ENCODE measurements at regions not wholly inside any gene's neighbourhood (a gene's known extent, or its start where the extent isn't known, plus 50 kb on each side); places are given as distances from the start of the nearest gene placed in this dataset.

GRCh38 chr3:72494130-72494529 lies 354.1 kb downstream of the SHQ1 start:
- H2AFZ ChIP-seq (ENCODE audit: insufficient read depth, low read depth, low read length, poor library complexity, severe bottlenecking): no peak overlapping the region
- H3K27ac ChIP-seq (ENCODE audit: low read depth in 1 of 2, low read length in 2 of 2): no peak overlapping the region
- Mint-ChIP-seq H3K27me3 (ENCODE audit: low read depth in 3 of 3) (peaks cover 0 to 3% (median 0%) of the 10 kb centered on the region in 3 donors), H3K4me3 (no peak overlapping the region), H3K9me3 (peaks cover 4 to 10% (median 6%) of the 10 kb centered on the region in 7 donors), H3K27ac (peak overlapping the region in 1 of 7 donors; percentile 35), H3K36me3 (no peaks in the 10 kb centered on the region), H3K4me1 (peaks cover 61% of the 10 kb centered on the region)
- intact Hi-C loops (cut with micrococcal nuclease): loop anchor here in 1 of 2 donors (5.0 kb wide), 1 partner anchor 133 kb away; no protein-coding TSS in a partner anchor
- H3K36me3 ChIP-seq (replicated peaks in 1 of 2; ENCODE audit: control insufficient read depth in 1 of 2, insufficient read depth in 2 of 2, low read length in 2 of 2): no peaks in the 10 kb centered on the region
- TF ChIP-seq CTCF (IDR thresholded peaks at IDR 0.05): no peak
- peaks cover 0 to 5% of the 10 kb centered on the region in 2 donors for H3K9me3 ChIP-seq (replicated peaks in 1 of 2; ENCODE audit: control insufficient read depth in 1 of 2, insufficient read depth in 1 of 2, low read length in 2 of 2)
- 89% methylated on average over 3 of the region's 4 CpGs for WGBS (ENCODE audit: insufficient coverage)
- H3K79me2 ChIP-seq (ENCODE audit: insufficient read depth, low read length): no peaks in the 10 kb centered on the region
- peaks cover 55 to 60% of the 10 kb centered on the region in 2 donors for H3K4me1 ChIP-seq (ENCODE audit: control insufficient read depth in 1 of 2, insufficient read depth in 2 of 2, low read length in 2 of 2)
- no peak overlapping the region for H3K4me3 ChIP-seq (replicated peaks in 1 of 3; ENCODE audit: low read depth in 2 of 3, low read length in 3 of 3)
- H3K27me3 ChIP-seq (ENCODE audit: control insufficient read depth in 2 of 2, insufficient read depth in 2 of 2, low read length in 2 of 2): no peaks in the 10 kb centered on the region
- no peaks in the 10 kb centered on the region for H4K20me1 ChIP-seq (ENCODE audit: insufficient read depth, low read length)
- no peak for DNase-seq
- H3K4me2 ChIP-seq (replicated peaks; ENCODE audit: extremely low read depth, low read length, poor library complexity, severe bottlenecking): no peak overlapping the region
- H3K9ac ChIP-seq (ENCODE audit: insufficient read depth, low read length, poor library complexity, severe bottlenecking): no peak overlapping the region

- Mint-ChIP-seq H3K9me3 (peaks cover 4 to 10% (median 6%) of the 10 kb centered on the region in 7 donors), H3K36me3 (no peaks in the 10 kb centered on the region), H3K27me3 (ENCODE audit: low read depth in 3 of 3) (peaks cover 0 to 3% (median 0%) of the 10 kb centered on the region in 3 donors), H3K4me3 (no peak overlapping the region), H3K4me1 (peaks cover 61% of the 10 kb centered on the region), H3K27ac (no peak overlapping the region)
- no peak overlapping the region for H3K9ac ChIP-seq (ENCODE audit: insufficient read depth, low read length, poor library complexity, severe bottlenecking)
- peaks cover 0 to 5% of the 10 kb centered on the region in 2 donors for H3K9me3 ChIP-seq (replicated peaks in 1 of 2; ENCODE audit: control insufficient read depth in 1 of 2, insufficient read depth in 1 of 2, low read length in 2 of 2)
- no peak for DNase-seq
- 100% methylated on average over 2 of the region's 2 CpGs for WGBS (ENCODE audit: insufficient coverage)
- H2AFZ ChIP-seq (ENCODE audit: insufficient read depth, low read depth, low read length, poor library complexity, severe bottlenecking): no peak overlapping the region
- no peaks in the 10 kb centered on the region for H3K79me2 ChIP-seq (ENCODE audit: insufficient read depth, low read length)
- no peak overlapping the region for H3K4me3 ChIP-seq (replicated peaks in 1 of 3; ENCODE audit: low read depth in 2 of 3, low read length in 3 of 3)
- no peaks in the 10 kb centered on the region for H4K20me1 ChIP-seq (ENCODE audit: insufficient read depth, low read length)
- TF ChIP-seq CTCF (IDR thresholded peaks at IDR 0.05): no peak
- no peaks in the 10 kb centered on the region for H3K27me3 ChIP-seq (ENCODE audit: control insufficient read depth in 2 of 2, insufficient read depth in 2 of 2, low read length in 2 of 2)
- no peaks in the 10 kb centered on the region for H3K36me3 ChIP-seq (replicated peaks in 1 of 2; ENCODE audit: control insufficient read depth in 1 of 2, insufficient read depth in 2 of 2, low read length in 2 of 2)
- H3K27ac ChIP-seq (ENCODE audit: low read depth in 1 of 2, low read length in 2 of 2): no peak overlapping the region
- intact Hi-C loops (cut with micrococcal nuclease): loop anchor here in 1 of 2 donors (5.0 kb wide), 1 partner anchor 135 kb away; no protein-coding TSS in a partner anchor
- H3K4me1 ChIP-seq (ENCODE audit: control insufficient read depth in 1 of 2, insufficient read depth in 2 of 2, low read length in 2 of 2): peaks cover 51 to 53% of the 10 kb centered on the region in 2 donors
- H3K4me2 ChIP-seq (replicated peaks; ENCODE audit: extremely low read depth, low read length, poor library complexity, severe bottlenecking): no peak overlapping the region
These were observed 356.0 kb downstream of the SHQ1 start for GRCh38 chr3:72492240-72492639.
